ENCODE measurements at regions not wholly inside any gene's neighbourhood (a gene's known extent, or its start where the extent isn't known, plus 50 kb on each side); places are given as distances from the start of the nearest gene placed in this dataset.

DNA sequence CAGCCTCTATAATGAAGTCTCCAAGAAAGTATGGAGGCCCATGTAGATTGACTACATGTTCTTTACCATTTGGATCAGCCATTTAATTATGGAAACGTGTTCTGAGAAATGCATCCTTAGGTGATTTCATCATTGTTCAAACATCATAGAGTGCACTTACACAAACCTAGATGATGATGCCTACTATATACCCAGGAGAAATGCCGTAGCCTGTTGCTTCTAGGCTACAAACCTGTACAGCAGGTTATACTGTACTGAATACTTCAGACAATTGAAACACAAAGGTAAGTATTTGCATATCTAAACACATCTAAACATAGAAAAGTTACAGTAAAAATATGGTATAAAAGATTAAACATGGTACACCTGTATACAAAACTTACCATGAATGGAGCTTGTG, 186.5 kb upstream of the FSTL5 start (continued):
- TF ChIP-seq, protein P1, sequence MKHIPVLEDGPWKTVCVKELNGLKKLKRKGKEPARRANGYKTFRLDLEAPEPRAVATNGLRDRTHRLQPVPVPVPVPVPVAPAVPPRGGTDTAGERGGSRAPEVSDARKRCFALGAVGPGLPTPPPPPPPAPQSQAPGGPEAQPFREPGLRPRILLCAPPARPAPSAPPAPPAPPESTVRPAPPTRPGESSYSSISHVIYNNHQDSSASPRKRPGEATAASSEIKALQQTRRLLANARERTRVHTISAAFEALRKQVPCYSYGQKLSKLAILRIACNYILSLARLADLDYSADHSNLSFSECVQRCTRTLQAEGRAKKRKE (CRISPR knock-in tag; IDR thresholded peaks at IDR 0.05; ENCODE audit: low read depth) = no peak
- TF ChIP-seq BHLHE40 (IDR thresholded peaks at IDR 0.05; ENCODE audit: low read depth, low read length) (no peak), SMC3 (IDR thresholded peaks at IDR 0.05) (no peak)

DNA sequence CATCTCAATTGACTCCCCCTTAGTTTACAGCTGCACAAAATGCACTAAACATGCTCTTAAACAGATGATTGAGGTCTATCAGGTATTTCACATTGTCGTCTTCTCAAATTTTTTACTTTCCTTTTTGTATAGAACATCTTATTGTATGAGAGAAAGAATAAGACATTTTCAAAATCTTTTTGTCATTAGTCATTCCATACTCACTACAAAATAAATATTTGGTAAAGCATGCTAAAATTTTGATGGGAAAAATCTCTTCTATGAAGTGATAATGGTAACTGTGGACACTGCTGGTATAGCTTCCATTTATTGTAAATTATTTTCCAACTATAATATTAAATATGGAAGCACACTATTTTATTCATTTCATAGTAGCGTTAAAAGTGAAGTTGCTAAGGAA, 185.6 kb upstream of the FSTL5 start:
- FAIRE-seq (no peak), DNase-seq (ENCODE audit: low read depth in 1 of 2, low spot score in 1 of 2) (no peak), ATAC-seq (no peak)
- no peak overlapping the region for H3K27ac ChIP-seq
- WGBS (ENCODE audit: missing lambda C conversion rate) = 52% methylated on average over 2 of the region's 2 CpGs
- no peak overlapping the region for H3K4me3 ChIP-seq
- CTCF ChIA-PET = no interaction called here
- no peaks in the 10 kb centered on the region for H3K9me3 ChIP-seq
- POLR2A ChIA-PET = no interaction called here
- no peak for TF ChIP-seq HOXA7 (CRISPR knock-in tag; IDR thresholded peaks at IDR 0.05)
- TF ChIP-seq, protein P2, sequence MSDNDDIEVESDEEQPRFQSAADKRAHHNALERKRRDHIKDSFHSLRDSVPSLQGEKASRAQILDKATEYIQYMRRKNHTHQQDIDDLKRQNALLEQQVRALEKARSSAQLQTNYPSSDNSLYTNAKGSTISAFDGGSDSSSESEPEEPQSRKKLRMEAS (IDR thresholded peaks at IDR 0.05) = no peak
- TF ChIP-seq, protein P3, sequence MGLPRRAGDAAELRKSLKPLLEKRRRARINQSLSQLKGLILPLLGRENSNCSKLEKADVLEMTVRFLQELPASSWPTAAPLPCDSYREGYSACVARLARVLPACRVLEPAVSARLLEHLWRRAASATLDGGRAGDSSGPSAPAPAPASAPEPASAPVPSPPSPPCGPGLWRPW (IDR thresholded peaks at IDR 0.05) = no peak
- TF ChIP-seq FOXS1 (CRISPR knock-in tag; IDR thresholded peaks at IDR 0.05) = no peak
- TF ChIP-seq, protein P4, sequence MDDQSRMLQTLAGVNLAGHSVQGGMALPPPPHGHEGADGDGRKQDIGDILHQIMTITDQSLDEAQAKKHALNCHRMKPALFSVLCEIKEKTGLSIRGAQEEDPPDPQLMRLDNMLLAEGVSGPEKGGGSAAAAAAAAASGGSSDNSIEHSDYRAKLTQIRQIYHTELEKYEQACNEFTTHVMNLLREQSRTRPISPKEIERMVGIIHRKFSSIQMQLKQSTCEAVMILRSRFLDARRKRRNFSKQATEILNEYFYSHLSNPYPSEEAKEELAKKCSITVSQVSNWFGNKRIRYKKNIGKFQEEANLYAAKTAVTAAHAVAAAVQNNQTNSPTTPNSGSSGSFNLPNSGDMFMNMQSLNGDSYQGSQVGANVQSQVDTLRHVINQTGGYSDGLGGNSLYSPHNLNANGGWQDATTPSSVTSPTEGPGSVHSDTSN (IDR thresholded peaks at IDR 0.05) = no peak
- TF ChIP-seq RARB (CRISPR knock-in tag; IDR thresholded peaks at IDR 0.05) = no peak
- TF ChIP-seq, protein P5, sequence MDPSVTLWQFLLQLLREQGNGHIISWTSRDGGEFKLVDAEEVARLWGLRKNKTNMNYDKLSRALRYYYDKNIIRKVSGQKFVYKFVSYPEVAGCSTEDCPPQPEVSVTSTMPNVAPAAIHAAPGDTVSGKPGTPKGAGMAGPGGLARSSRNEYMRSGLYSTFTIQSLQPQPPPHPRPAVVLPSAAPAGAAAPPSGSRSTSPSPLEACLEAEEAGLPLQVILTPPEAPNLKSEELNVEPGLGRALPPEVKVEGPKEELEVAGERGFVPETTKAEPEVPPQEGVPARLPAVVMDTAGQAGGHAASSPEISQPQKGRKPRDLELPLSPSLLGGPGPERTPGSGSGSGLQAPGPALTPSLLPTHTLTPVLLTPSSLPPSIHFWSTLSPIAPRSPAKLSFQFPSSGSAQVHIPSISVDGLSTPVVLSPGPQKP (IDR thresholded peaks at IDR 0.05; ENCODE audit: low read depth, low read length) = no peak
- no peak for TF ChIP-seq ZC3H11A (IDR thresholded peaks at IDR 0.05)
- no peak for TF ChIP-seq CHD4 (IDR thresholded peaks at IDR 0.05; ENCODE audit: borderline replicate concordance)
- TF ChIP-seq HOXB13 (CRISPR knock-in tag; IDR thresholded peaks at IDR 0.05; ENCODE audit: low read depth) = no peak
- TF ChIP-seq CBX2 (IDR thresholded peaks at IDR 0.05; ENCODE audit: borderline replicate concordance, low read depth) = no peak
- TF ChIP-seq, protein P6, sequence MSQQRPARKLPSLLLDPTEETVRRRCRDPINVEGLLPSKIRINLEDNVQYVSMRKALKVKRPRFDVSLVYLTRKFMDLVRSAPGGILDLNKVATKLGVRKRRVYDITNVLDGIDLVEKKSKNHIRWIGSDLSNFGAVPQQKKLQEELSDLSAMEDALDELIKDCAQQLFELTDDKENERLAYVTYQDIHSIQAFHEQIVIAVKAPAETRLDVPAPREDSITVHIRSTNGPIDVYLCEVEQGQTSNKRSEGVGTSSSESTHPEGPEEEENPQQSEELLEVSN (IDR thresholded peaks at IDR 0.05; ENCODE audit: borderline replicate concordance, low read depth) = no peak
- H3K4me1 ChIP-seq = no peaks in the 10 kb centered on the region
- H3K4me2 ChIP-seq = no peak overlapping the region

DNA sequence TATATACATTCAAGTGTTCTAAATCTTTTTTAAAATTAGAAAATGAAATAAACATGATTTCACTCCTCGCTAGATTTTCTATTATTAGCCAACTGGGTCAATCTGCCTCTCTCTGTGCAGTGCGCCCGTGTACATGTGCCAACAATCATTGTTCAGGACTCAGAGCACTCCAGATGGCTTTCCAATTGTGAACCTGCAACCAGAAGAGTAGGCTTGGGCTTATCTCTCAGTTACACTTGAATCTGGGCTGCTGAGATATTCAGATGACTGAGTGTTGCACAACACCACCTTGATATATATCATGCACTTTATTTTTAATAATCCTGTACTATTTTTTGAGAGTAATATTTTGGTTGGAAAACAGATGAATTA, 184.0 kb upstream of the FSTL5 start:
- ChIA-PET POLR2A (no interaction called here), CTCF (no interaction called here)
- TF ChIP-seq, protein P7, sequence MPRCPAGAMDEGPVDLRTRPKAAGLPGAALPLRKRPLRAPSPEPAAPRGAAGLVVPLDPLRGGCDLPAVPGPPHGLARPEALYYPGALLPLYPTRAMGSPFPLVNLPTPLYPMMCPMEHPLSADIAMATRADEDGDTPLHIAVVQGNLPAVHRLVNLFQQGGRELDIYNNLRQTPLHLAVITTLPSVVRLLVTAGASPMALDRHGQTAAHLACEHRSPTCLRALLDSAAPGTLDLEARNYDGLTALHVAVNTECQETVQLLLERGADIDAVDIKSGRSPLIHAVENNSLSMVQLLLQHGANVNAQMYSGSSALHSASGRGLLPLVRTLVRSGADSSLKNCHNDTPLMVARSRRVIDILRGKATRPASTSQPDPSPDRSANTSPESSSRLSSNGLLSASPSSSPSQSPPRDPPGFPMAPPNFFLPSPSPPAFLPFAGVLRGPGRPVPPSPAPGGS (IDR thresholded peaks at IDR 0.05) = no peak
- TF ChIP-seq ZNF302 (CRISPR knock-in tag; IDR thresholded peaks at IDR 0.05) (no peak), GATA3 (IDR thresholded peaks at IDR 0.05; ENCODE audit: borderline replicate concordance) (no peak), POLR2A (IDR thresholded peaks at IDR 0.05; ENCODE audit: low read length) (no peak)
- FAIRE-seq (no peak), DNase-seq (ENCODE audit: low read depth in 1 of 2, low spot score in 1 of 2) (no peak), ATAC-seq (no peak)
- Histone ChIP-seq H3K4me1 (no peaks in the 10 kb centered on the region), H3K9me3 (no peaks in the 10 kb centered on the region), H3K27ac (no peak overlapping the region), H3K4me2 (no peak overlapping the region), H3K4me3 (no peak overlapping the region)
- 65% methylated on average over 3 of the region's 3 CpGs for WGBS (ENCODE audit: missing lambda C conversion rate)
